ENCODE measurements at regions not wholly inside any gene's neighbourhood (a gene's known extent, or its start where the extent isn't known, plus 50 kb on each side); places are given as distances from the start of the nearest gene placed in this dataset.

DNA sequence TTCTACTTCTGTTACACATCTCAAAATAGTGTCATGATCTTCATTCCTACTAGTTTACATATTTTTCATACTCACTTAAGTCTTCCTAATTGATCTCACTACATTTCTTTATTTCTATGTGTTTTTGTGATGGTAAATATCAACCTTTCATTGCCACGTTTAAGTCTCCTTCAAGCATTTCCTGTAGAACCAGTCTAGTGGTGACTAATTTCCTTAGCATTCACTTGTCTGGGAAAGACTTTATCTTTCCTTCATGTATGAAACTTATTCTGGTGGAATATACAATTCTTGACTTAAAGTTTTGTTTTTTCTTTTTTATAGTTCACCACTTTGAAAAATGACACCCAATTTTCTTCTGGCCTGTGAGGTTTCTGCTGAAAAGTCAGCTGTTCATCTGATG lies 181.4 kb upstream of the NEIL3 start:
- TF ChIP-seq, protein P1, sequence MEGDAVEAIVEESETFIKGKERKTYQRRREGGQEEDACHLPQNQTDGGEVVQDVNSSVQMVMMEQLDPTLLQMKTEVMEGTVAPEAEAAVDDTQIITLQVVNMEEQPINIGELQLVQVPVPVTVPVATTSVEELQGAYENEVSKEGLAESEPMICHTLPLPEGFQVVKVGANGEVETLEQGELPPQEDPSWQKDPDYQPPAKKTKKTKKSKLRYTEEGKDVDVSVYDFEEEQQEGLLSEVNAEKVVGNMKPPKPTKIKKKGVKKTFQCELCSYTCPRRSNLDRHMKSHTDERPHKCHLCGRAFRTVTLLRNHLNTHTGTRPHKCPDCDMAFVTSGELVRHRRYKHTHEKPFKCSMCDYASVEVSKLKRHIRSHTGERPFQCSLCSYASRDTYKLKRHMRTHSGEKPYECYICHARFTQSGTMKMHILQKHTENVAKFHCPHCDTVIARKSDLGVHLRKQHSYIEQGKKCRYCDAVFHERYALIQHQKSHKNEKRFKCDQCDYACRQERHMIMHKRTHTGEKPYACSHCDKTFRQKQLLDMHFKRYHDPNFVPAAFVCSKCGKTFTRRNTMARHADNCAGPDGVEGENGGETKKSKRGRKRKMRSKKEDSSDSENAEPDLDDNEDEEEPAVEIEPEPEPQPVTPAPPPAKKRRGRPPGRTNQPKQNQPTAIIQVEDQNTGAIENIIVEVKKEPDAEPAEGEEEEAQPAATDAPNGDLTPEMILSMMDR (IDR thresholded peaks at IDR 0.05): no peak
- no peak for TF ChIP-seq ZFX (IDR thresholded peaks at IDR 0.05; ENCODE audit: borderline replicate concordance)
- no peak overlapping the region for H3K27ac ChIP-seq

DNA sequence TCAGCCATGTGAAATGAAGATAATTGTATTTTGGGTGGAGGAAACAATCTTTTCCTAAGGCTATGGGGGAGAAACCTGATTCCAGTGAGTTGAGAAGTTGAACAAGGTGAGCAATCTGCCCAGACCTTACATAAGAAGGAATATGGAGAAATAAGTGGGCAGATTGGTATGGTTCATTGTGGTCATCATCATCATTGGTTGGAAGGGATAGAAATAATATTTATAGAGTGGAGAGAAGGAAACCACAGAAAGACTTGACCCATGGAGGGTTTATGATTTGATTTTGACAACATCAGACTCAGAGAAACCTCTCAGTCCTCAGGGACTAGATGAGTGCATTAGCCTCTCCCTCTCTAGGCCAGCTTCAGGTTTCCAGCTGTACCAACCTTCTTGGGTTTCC lies 177.9 kb upstream of the NEIL3 start:
- no peak overlapping the region for H3K27ac ChIP-seq
- TF ChIP-seq, protein P1 (IDR thresholded peaks at IDR 0.05): no peak
- no peak for TF ChIP-seq ZFX (IDR thresholded peaks at IDR 0.05; ENCODE audit: borderline replicate concordance)

DNA sequence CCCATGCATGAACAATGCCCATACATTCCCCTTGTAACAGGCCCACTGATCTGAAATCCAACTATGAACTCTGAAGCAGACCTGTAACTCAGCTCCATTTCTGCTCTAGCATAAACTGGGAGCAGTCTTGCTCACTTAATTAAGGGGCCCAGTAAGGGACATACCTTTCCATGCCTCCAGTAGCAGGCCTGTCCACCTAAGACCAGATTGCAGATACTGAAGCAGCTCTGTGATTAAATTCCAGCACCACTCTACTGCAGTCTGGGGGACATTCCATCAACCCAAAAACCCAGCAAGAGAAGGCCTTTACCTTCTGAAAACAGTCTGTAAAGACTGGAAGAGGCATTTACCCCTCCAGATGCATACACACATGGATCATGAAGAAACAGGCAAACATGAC lies 162.0 kb upstream of the NEIL3 start:
- no peak for TF ChIP-seq ZFX (IDR thresholded peaks at IDR 0.05; ENCODE audit: borderline replicate concordance)
- TF ChIP-seq, protein P1 (IDR thresholded peaks at IDR 0.05): no peak

DNA sequence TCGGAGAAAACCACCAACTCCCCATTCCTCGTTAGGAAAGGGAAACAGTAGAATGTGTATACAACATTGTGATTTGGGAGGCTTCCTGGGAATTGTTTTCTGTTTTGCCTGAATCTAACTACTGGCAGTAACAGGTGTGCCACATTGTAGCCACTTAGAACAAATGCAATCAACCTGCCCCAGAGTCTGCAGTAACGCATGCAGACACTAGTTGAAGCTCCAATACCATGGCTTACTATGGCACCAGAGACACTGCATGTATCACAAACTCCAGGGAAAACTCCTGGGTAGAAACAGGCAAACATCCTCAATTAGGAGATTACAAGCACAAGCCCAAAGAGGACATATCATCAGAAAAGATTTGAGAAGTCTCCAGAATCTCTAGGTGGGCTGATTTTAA lies 154.2 kb upstream of the NEIL3 start:
- TF ChIP-seq, protein P1 (IDR thresholded peaks at IDR 0.05): no peak
- TF ChIP-seq ZFX (IDR thresholded peaks at IDR 0.05; ENCODE audit: borderline replicate concordance): no peak
- no peak overlapping the region for H3K27ac ChIP-seq

More for the DNA sequence above, 162.0 kb upstream of the NEIL3 start:
- no peak overlapping the region for H3K27ac ChIP-seq

DNA sequence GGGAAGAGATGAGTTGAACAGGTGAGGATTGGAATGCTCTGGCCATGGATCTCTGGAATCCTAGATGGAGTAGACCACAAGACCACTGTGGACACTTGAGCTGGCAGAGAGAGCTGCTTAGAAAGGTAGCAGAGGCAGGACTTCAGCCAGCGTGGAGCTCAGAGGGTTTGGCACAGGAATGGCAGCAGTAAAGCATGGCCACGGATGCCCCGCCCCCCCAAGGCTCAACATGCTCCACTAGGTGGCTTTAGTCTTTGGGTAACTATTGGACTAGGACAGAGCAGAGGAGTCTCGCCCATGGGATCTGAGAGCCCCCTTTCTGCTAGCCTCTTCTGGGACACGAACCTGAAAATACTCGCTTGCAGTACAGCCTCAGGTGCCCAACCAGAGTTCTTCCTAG lies 150.1 kb upstream of the NEIL3 start:
- H3K27ac ChIP-seq: no peak overlapping the region
- TF ChIP-seq, protein P1 (IDR thresholded peaks at IDR 0.05): no peak
- TF ChIP-seq ZFX (IDR thresholded peaks at IDR 0.05; ENCODE audit: borderline replicate concordance): no peak

DNA sequence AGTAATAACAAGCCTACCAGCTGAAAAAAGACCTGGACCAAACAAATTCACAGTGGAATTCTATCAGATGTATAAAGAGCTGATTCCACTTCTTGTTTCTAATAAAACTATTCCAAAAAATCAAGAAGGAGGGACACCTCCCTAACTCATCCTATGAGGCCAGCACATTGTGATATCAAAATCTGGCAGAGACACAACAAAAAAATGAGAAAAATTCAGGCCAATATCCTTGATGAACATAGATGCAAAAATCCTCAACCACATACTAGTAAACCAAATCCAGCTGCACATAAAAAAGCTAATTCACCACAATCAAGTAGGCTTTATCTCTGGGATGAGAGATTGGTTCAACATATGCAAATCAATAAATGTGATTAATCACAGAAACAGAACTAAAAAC lies 147.9 kb upstream of the NEIL3 start:
- H3K27ac ChIP-seq: no peak overlapping the region
- no peak for TF ChIP-seq ZFX (IDR thresholded peaks at IDR 0.05; ENCODE audit: borderline replicate concordance)
- TF ChIP-seq, protein P1 (IDR thresholded peaks at IDR 0.05): no peak

DNA sequence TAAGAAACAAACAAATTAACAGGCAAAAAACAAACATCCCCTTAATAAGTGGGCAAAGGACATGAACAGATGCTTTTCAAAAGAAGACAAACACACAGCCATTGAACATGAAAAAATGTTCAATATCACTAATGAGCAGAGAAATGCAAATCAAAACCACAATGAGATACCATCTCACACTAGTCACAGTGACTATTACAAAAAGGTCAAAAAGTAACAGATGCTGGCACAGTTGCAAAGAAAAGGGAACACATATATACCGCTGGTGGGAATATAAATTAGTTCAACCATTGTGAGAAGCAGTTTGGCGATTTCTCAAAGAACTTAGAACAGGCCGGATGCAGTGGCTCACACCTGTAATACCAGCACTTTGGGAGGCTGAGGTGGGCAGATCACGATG lies 146.1 kb upstream of the NEIL3 start:
- TF ChIP-seq, protein P1 (IDR thresholded peaks at IDR 0.05): no peak
- no peak overlapping the region for H3K27ac ChIP-seq
